ENCODE measurements at regions not wholly inside any gene's neighbourhood (a gene's known extent, or its start where the extent isn't known, plus 50 kb on each side); places are given as distances from the start of the nearest gene placed in this dataset.

- H3K4me1 ChIP-seq, result no peaks in the 10 kb centered on the region
Measured at GRCh38 chr5:158394102-158394501, 535.2 kb upstream of the CLINT1 start.

DNA sequence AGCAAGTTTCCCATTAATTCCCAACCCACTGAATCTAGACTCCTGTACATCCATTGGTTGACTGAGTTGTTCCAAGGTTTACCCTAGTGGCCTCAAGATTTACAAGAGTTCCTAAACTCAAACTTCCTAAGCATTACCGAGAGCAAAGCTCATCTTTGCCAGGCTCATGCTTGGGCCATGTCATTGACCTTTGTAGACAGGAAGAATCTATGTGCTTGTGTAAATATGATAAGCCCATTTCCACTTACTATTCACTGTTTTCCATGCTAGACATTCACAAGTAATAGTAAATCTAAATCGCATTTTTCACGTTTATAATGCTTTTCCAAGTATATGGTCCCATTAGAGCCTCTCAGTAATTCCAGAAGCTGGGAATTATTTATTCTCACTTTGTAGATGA lies 534.5 kb upstream of the CLINT1 start:
- H3K4me1 ChIP-seq, result no peaks in the 10 kb centered on the region
- H3K27ac ChIP-seq, result no peak overlapping the region
- 66 to 72% methylated on average over 3 of the region's 3 CpGs for WGBS, 2 donors
- TF ChIP-seq, protein P1, sequence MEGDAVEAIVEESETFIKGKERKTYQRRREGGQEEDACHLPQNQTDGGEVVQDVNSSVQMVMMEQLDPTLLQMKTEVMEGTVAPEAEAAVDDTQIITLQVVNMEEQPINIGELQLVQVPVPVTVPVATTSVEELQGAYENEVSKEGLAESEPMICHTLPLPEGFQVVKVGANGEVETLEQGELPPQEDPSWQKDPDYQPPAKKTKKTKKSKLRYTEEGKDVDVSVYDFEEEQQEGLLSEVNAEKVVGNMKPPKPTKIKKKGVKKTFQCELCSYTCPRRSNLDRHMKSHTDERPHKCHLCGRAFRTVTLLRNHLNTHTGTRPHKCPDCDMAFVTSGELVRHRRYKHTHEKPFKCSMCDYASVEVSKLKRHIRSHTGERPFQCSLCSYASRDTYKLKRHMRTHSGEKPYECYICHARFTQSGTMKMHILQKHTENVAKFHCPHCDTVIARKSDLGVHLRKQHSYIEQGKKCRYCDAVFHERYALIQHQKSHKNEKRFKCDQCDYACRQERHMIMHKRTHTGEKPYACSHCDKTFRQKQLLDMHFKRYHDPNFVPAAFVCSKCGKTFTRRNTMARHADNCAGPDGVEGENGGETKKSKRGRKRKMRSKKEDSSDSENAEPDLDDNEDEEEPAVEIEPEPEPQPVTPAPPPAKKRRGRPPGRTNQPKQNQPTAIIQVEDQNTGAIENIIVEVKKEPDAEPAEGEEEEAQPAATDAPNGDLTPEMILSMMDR (IDR thresholded peaks at IDR 0.05), result no peak
- TF ChIP-seq EP300 (IDR thresholded peaks at IDR 0.05) (no peak), POLR2AphosphoS5 (IDR thresholded peaks at IDR 0.05) (no peak), POLR2A (IDR thresholded peaks at IDR 0.05) (no peak)
- no peaks in the 10 kb centered on the region for H3K9me3 ChIP-seq
- DNase-seq (no peak), ATAC-seq (ENCODE audit: low FRiP score in 2 of 2) (no peak)
- H3K4me3 ChIP-seq, result no peak overlapping the region
- no peaks in the 10 kb centered on the region for H3K36me3 ChIP-seq
- H3K27me3 ChIP-seq, result no peaks in the 10 kb centered on the region

More at GRCh38 chr5:158394102-158394501, 535.2 kb upstream of the CLINT1 start:
- no peak for ATAC-seq (ENCODE audit: low FRiP score in 2 of 2)
- no peaks in the 10 kb centered on the region for H3K27me3 ChIP-seq
- H3K36me3 ChIP-seq, result no peaks in the 10 kb centered on the region
- DNase-seq, result no peak
- no peak overlapping the region for H3K27ac ChIP-seq
- no peaks in the 10 kb centered on the region for H3K9me3 ChIP-seq
- no peak overlapping the region for H3K4me3 ChIP-seq
- TF ChIP-seq POLR2A (IDR thresholded peaks at IDR 0.05), result no peak
- no peak for TF ChIP-seq POLR2AphosphoS5 (IDR thresholded peaks at IDR 0.05)
- TF ChIP-seq, protein P1 (IDR thresholded peaks at IDR 0.05), result no peak
- no peak for TF ChIP-seq EP300 (IDR thresholded peaks at IDR 0.05)

- DNase-seq (no peak), ATAC-seq (ENCODE audit: low FRiP score in 2 of 2) (no peak)
- H3K27me3 ChIP-seq, result no peaks in the 10 kb centered on the region
- no peaks in the 10 kb centered on the region for H3K4me1 ChIP-seq
- WGBS, 2 donors, result 63 to 76% methylated on average over 2 of the region's 2 CpGs
- no peaks in the 10 kb centered on the region for H3K36me3 ChIP-seq
- no peak overlapping the region for H3K27ac ChIP-seq
- no peak overlapping the region for H3K4me3 ChIP-seq
- TF ChIP-seq, protein P1 (IDR thresholded peaks at IDR 0.05), result no peak
- TF ChIP-seq EP300 (IDR thresholded peaks at IDR 0.05) (no peak), POLR2A (IDR thresholded peaks at IDR 0.05) (no peak), POLR2AphosphoS5 (IDR thresholded peaks at IDR 0.05) (no peak)
- no peaks in the 10 kb centered on the region for H3K9me3 ChIP-seq
Measured at GRCh38 chr5:158392753-158393152, 533.8 kb upstream of the CLINT1 start.

GRCh38 chr5:158390577-158390976 lies 531.6 kb upstream of the CLINT1 start:
- H3K4me1 ChIP-seq, result no peaks in the 10 kb centered on the region
- no peak overlapping the region for H3K4me3 ChIP-seq
- no peak overlapping the region for H3K27ac ChIP-seq
- TF ChIP-seq POLR2AphosphoS5 (IDR thresholded peaks at IDR 0.05), result no peak
- TF ChIP-seq EP300 (IDR thresholded peaks at IDR 0.05), result no peak
- no peak for TF ChIP-seq POLR2A (IDR thresholded peaks at IDR 0.05)
- TF ChIP-seq, protein P1 (IDR thresholded peaks at IDR 0.05), result no peak
- 30 to 58% methylated on average over 1 of the region's 1 CpG for WGBS, 2 donors
- H3K9me3 ChIP-seq, result peaks cover 0 to 3% (median 0%) of the 10 kb centered on the region in 4 donors
- ATAC-seq (ENCODE audit: low FRiP score in 2 of 2), result no peak
- no peaks in the 10 kb centered on the region for H3K36me3 ChIP-seq
- no peak for DNase-seq
- H3K27me3 ChIP-seq, result no peaks in the 10 kb centered on the region

GRCh38 chr5:158389786-158390185 lies 530.8 kb upstream of the CLINT1 start:
- H3K4me1 ChIP-seq, result no peaks in the 10 kb centered on the region
- ATAC-seq (ENCODE audit: low FRiP score in 2 of 2) (no peak), DNase-seq (no peak)
- 79 to 84% methylated on average over 4 of the region's 4 CpGs for WGBS, 2 donors
- H3K27ac ChIP-seq, result no peak overlapping the region
- peaks cover 0 to 5% (median 0%) of the 10 kb centered on the region in 4 donors for H3K9me3 ChIP-seq
- H3K36me3 ChIP-seq, result no peaks in the 10 kb centered on the region
- no peak overlapping the region for H3K4me3 ChIP-seq
- H3K27me3 ChIP-seq, result no peaks in the 10 kb centered on the region
- no peak for TF ChIP-seq POLR2A (IDR thresholded peaks at IDR 0.05)
- TF ChIP-seq, protein P1 (IDR thresholded peaks at IDR 0.05), result no peak
- TF ChIP-seq POLR2AphosphoS5 (IDR thresholded peaks at IDR 0.05), result no peak
- TF ChIP-seq EP300 (IDR thresholded peaks at IDR 0.05), result no peak
